SKM-1 (cell line): ENCODE measurements at regions not wholly inside any gene's neighbourhood (a gene's known extent, or its start where the extent isn't known, plus 50 kb on each side); places are given as distances from the start of the nearest gene placed in this dataset.

Source experiments
- DNase-seq: peaks from one replicate; lab custom pipeline; 2025; ENCODE audit not compliant: unreplicated experiment; lab: John Stamatoyannopoulos, UW

DNA sequence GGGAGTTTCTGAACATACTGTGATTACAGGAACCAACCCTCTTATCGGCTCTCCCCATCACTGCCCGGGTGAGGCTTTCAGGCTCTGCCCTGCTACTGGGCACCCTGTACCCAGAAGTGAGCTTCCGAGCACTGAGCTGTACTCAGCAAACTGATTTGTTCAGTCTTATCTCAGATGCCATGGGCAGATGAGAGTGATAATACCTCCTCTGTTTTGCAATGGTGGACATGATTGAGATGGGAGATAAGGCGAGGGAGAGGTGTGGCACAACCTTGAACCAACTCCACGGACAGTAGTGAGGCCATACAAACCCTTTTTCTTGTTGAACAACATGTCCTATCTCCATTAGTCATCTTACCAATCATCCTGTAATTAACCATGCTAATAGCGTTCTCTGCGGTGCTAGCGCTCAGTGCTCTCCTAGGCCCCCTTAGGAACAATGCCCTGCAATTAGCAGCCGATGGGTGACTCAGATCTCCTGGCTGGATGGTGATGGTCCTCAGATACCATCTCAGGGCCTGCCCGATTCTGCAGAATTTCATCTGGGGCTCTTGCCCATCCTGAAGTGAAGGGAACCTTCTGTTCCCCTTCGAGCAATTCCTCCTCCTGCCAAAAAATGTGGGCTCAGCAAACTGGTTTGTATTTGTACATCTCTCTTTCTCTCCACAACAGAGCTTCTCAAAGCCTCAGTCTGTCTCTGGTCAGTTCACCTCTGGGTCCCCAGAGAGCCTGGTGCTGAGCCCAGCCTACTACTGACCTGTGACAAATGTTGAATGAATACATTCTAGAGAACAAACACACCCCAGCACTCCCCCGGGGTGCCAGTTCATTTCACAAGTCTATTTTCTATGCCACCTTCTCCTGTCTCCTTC lies 139.3 kb upstream of the IRX3 start:
- no peak for DNase-seq

- no peak for DNase-seq
These were observed 138.5 kb upstream of the IRX3 start for GRCh38 chr16:54425068-54425467.

- no peak for DNase-seq
These were observed 137.5 kb upstream of the IRX3 start for GRCh38 chr16:54424043-54424451.

DNA sequence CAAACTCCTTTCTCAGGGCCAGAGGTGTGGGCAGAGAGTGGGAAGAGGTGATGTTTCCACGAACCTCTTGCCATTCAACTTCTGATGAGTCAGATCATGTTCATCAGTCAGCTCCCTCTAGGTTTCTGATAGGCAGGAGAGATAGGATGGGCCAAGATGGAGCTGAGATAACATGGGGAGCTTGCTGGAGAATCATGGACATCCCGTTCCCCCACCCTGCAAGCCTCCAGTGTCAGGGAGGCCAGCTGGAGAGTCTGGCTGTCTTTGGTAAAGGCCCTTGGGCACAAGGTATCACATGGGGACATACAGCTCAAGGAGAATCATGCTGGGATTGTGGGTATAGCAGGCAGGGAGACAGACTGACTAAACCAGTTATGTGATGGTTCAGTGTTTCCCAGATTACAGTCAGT lies 136.0 kb upstream of the IRX3 start:
- DNase-seq = no peak

- DNase-seq = no peak
These were observed 135.6 kb upstream of the IRX3 start for GRCh38 chr16:54422159-54422558.

GRCh38 chr16:54421220-54421619 lies 134.6 kb upstream of the IRX3 start:
- DNase-seq = no peak

GRCh38 chr16:54418903-54419302 lies 132.3 kb upstream of the IRX3 start:
- no peak for DNase-seq

DNA sequence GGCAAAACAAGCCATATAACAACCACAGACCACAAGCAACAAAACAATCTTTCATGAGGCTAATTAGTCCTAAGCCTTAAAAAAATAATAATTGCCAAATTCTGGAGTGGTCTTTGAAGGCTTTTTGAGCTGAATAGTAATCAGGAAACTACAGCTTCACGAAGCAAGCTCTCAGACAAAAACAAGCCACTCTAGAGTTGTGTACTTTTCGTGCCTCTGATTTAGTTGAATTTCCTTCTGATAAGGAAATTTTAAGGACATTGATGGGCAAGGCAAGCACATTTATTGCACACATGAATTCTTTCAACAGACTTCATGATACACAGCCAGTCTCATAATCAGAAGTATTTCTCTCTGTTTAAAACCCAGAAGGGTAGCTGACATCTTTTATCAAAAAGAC lies 130.8 kb upstream of the IRX3 start:
- no peak for DNase-seq

GRCh38 chr16:54414671-54415070 lies 128.1 kb upstream of the IRX3 start:
- DNase-seq = no peak

- DNase-seq = no peak
These were observed 126.3 kb upstream of the IRX3 start for GRCh38 chr16:54412777-54413455.

GRCh38 chr16:54412037-54412436 lies 125.5 kb upstream of the IRX3 start:
- DNase-seq = no peak

DNA sequence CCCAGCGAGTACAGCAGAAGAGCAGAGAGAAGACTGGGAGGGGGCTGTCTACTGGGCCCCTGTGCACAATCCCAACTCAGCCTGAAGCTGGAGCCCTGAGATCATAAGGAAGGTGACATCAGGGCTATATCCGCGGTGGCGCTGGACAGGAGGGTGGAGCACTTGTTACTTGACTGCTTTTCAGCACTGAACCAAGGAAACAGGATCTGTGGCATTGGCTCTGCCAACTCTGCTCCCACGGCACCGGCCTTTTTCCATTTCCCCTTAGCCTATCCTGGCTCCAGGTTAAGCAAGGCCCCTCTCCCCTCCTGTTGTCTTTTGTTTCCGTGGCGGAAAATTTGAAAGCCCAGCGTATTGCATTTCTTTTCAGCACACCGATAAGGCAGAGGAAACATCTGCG lies 125.0 kb upstream of the IRX3 start:
- DNase-seq = no peak

DNA sequence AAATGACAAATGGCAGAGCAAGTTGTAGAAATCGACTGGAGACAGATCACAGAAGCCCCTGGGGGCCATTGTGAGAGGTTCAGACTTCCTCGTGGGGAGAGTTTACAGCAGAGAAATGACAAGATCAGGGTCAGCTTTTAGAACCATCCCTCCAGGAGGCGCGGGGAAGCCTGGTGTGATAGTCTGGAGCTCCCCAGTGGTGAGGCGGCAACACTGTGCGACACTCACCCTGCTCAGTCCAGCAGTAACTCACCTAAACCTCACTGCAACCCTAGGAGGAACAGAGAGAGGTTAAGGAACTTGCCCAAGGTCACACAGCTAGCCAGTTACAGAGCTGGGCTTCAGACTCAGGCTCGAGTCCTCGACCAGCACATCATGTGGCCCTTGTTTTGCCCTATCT lies 123.4 kb upstream of the IRX3 start:
- DNase-seq = no peak

- DNase-seq = no peak
These were observed 121.0 kb upstream of the IRX3 start for GRCh38 chr16:54407596-54407995.

GRCh38 chr16:54405478-54405877 lies 118.9 kb upstream of the IRX3 start:
- no peak for DNase-seq

- no peak for DNase-seq
These were observed 117.0 kb upstream of the IRX3 start for GRCh38 chr16:54403580-54403979.

DNA sequence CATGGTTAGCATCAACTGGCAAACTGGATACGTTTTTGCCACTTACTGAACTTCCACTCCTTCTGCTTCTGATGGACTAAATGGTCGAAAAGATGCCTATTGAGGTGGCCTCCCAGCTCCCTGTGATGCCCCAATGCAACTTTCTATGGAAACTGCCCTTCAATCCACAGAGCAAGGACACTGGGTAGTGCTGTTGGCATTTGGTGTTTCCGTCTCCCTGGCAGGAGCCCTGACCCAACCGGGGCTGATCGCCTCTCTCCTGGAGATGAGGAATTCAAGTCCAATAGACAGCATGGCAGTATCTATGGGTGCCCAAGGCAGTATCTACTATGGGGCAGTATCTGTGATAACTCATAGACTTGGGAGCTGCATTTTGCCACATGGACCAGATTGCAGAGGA lies 116.3 kb upstream of the IRX3 start:
- DNase-seq = no peak

DNA sequence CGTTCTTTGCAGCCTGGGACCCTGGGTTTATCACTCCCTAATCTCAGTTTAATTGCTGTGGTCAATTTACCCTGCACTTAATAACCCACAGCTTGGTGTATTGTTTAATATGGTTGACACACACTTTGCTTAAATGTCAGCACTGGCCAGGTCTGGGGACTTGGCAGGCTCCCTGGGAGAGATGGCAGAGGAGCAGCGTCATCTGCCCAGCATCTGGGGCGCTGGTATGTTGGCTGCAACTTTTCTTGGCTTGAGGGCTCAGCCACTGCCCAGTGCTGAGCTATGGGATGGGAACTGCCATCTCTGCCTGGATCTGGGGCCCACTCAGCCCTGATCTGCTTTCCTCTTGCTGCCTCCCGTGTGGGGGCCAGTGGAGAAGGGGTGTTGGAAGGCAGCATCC lies 115.7 kb upstream of the IRX3 start:
- no peak for DNase-seq

GRCh38 chr16:54400261-54400660 lies 113.7 kb upstream of the IRX3 start:
- DNase-seq = no peak

- DNase-seq = no peak
These were observed 112.4 kb upstream of the IRX3 start for GRCh38 chr16:54398986-54399385.

- DNase-seq = no peak
These were observed 111.3 kb upstream of the IRX3 start for GRCh38 chr16:54397838-54398237.

DNA sequence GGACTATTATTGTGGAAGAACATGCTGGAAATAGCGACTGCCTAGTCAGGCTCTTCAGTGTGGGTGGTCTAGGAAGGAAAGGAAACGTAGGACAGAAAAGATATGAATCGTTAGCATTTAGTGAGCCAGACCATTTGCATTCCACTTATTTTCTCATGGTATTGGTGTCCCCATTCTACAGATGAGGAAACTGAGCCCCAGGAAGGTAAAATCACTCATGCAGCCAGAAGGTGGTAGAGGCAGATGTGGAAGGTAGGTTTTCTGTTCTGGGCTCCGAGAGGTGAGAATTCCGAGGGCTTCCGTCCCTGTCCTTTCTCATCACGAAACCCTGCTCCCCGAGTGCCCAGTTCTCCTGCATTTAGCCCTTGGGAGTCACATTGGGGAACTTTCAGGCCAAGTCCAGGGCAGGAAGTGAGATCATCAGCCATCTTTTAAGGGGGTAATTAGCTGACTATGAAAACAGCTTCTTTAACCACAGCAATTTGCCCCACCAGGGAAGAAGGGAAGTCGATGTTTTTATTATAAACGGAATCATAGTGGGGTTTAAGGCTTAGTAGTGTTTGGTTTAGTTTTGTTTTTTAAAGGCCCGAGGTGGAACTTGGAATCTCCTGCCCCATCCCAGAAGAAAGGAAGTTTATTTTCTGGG lies 110.7 kb upstream of the IRX3 start:
- DNase-seq = no peak
